Fibroblast of lung (primary cell): ENCODE measurements at regions not wholly inside any gene's neighbourhood (a gene's known extent, or its start where the extent isn't known, plus 50 kb on each side); places are given as distances from the start of the nearest gene placed in this dataset.
"Not testable (repeated sequence)": the region's sequence is repeated elsewhere in the genome, so short reads cannot be mapped to it uniquely, and the experiment has no call there.

Experiments
- CTCF ChIP-seq, 2 donors: IDR thresholded peaks in 1 of 2; conservative IDR thresholded peaks in 1 of 2; 1 replicate in 1 of 2; 2 replicates in 1 of 2; pipeline ENCODE4 v1.5.1; 2011 to 2012; ENCODE audit warnings: low read length in 2 of 2, control low read depth in 1 of 2, inconsistent platforms in 1 of 2, low read depth in 1 of 2, mild to moderate bottlenecking in 1 of 2
- EZH2 ChIP-seq: IDR thresholded peaks from 2 replicates; pipeline ENCODE4 v1.5.1; 2012; ENCODE audit warnings: low read length, control low read depth, mild to moderate bottlenecking; ENCODE audit errors: missing control alignments

DNA sequence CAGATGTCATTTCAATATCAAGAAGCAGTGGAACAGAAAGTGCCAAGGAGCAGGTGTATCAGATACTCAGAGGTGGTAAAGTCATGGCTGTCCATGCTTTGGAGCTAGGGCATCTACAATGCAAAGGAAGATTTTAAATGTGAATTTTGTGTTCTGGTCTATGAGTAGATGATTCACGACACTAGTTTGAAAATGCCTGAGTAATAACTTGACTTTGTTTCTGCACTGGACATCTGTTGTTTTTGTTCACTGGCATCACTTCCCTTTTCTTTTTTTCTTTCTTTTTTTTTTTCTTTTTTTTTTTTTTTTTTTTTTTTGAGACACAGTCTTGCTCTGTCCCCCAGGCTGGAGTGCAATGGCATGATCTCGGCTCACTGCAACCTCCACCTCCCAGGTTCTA, 460.7 kb upstream of the PAPPA start:
- not testable (repeated sequence) for TF ChIP-seq CTCF (conservative IDR thresholded peaks at IDR 0.05 in 1 of 2, IDR thresholded peaks at IDR 0.05 in 1 of 2; ENCODE audit: low read depth in 1 of 2, low read length in 2 of 2); EZH2
